GM23248 (cell line): ENCODE measurements at regions not wholly inside any gene's neighbourhood (a gene's known extent, or its start where the extent isn't known, plus 50 kb on each side); places are given as distances from the start of the nearest gene placed in this dataset.
"Not testable (repeated sequence)": the region's sequence is repeated elsewhere in the genome, so short reads cannot be mapped to it uniquely, and the experiment has no call there.

ENCODE experiments used
- DNase-seq: peaks from one replicate; pipeline ENCODE4 v3.0.0-alpha.2; 2015
- H2AFZ ChIP-seq: fragments of 200-600 bp; sonication (generic); 2 replicates; pipeline ENCODE4 v1.6.1; 2016; ENCODE audit warnings: antibody characterized with exemption
- H3F3A ChIP-seq: fragments of 200-600 bp; sonication (generic); 2 replicates; pipeline ENCODE4 v1.6.1; 2016; ENCODE audit warnings: mild to moderate bottlenecking, antibody characterized with exemption, mixed run types; ENCODE audit not compliant: insufficient read depth
- H3K27ac ChIP-seq: fragments of 200-600 bp; sonication (generic); 2 replicates; pipeline ENCODE4 v1.5.1; 2016; ENCODE audit warnings: mild to moderate bottlenecking
- H3K27me3 ChIP-seq: fragments of 200-600 bp; sonication (generic); replicated peaks from 2 replicates; pipeline ENCODE4 v1.6.1; 2016; ENCODE audit warnings: mild to moderate bottlenecking; ENCODE audit not compliant: insufficient read depth
- H3K36me3 ChIP-seq: fragments of 200-600 bp; sonication (generic); 2 replicates; pipeline ENCODE4 v1.6.1; 2016; ENCODE audit warnings: low read depth, mild to moderate bottlenecking
- H3K4me1 ChIP-seq: fragments of 200-600 bp; sonication (generic); 2 replicates; pipeline ENCODE4 v1.6.1; 2016; ENCODE audit warnings: mild to moderate bottlenecking; ENCODE audit not compliant: insufficient read depth
- H3K4me2 ChIP-seq: fragments of 200-600 bp; sonication (generic); one replicate; pipeline ENCODE4 v1.6.1; 2016; ENCODE audit warnings: mild to moderate bottlenecking; ENCODE audit not compliant: unreplicated experiment
- H3K4me3 ChIP-seq: fragments of 200-600 bp; sonication (generic); 2 replicates; pipeline ENCODE4 v1.5.1; 2016; ENCODE audit warnings: mild to moderate bottlenecking
- H3K79me2 ChIP-seq: fragments of 200-600 bp; sonication (generic); 2 replicates; pipeline ENCODE4 v1.6.1; 2016; ENCODE audit warnings: mild to moderate bottlenecking; ENCODE audit not compliant: insufficient read depth
- H3K9ac ChIP-seq: fragments of 200-600 bp; sonication (generic); 2 replicates; pipeline ENCODE4 v1.6.1; 2016; ENCODE audit warnings: mild to moderate bottlenecking
- H3K9me2 ChIP-seq: fragments of 200-600 bp; sonication (generic); 2 replicates; pipeline ENCODE4 v1.6.1; 2016; ENCODE audit warnings: mixed run types, mild to moderate bottlenecking, moderate library complexity; ENCODE audit not compliant: insufficient read depth
- H3K9me3 ChIP-seq: fragments of 200-600 bp; sonication (generic); one replicate; pipeline ENCODE4 v1.6.1; 2017; ENCODE audit warnings: low read depth
- H4K20me1 ChIP-seq: fragments of 200-600 bp; sonication (generic); 2 replicates; pipeline ENCODE4 v1.6.0; 2016; ENCODE audit not compliant: insufficient read depth
- EZH2 ChIP-seq: fragments of 200-600 bp; sonication (generic); IDR thresholded peaks from 2 replicates; pipeline ENCODE4 v1.6.1; 2018; ENCODE audit warnings: antibody characterized with exemption, mild to moderate bottlenecking; ENCODE audit not compliant: insufficient read depth, poor library complexity, severe bottlenecking
- EZH2phosphoT487 ChIP-seq: fragments of 200-600 bp; sonication (generic); IDR thresholded peaks from 2 replicates; pipeline ENCODE4 v1.6.1; 2018; ENCODE audit warnings: antibody characterized with exemption, moderate library complexity, mild to moderate bottlenecking, low read depth; ENCODE audit not compliant: insufficient read depth
- WGBS, 2 experiments: methylation state at CpG; one replicate each; pipeline ENCODE4 v1.1.6; 2015 to 2017; ENCODE audit warnings: low lambda C conversion rate in 2 of 2, low coverage in 1 of 2; ENCODE audit errors: missing lambda C conversion rate in 2 of 2; 5-methylcytosine and 5-hydroxymethylcytosine counted together
- in situ Hi-C: fragments of 300-500 bp; cut with MboI; formaldehyde crosslinking; loops from 2 replicates; pipeline ENCODE4 v1.15.0; 2020

DNA sequence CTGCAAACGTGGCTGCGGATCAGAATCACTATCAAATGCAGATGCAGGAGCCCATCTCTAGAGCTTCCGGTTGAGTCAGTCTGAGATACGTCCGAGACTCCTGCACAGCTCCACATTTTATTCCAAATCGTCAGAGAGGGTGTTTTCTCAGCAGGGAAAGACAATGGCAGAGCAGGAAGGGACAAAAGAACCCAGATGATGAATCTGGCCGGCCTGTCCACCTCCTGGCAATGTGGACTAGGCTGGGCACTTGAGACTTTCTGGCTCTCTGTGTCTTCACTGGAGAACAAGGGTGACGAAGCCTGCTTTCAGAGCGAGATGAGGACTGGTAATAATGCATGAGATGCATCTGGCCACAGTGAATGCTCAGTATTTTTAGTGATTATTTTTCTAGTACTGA lies 255.9 kb upstream of the MYT1L start:
- no peaks in the 10 kb centered on the region for H3F3A ChIP-seq
- no peaks in the 10 kb centered on the region for H3K36me3 ChIP-seq
- no peak overlapping the region for H2AFZ ChIP-seq
- no peaks in the 10 kb centered on the region for H3K4me1 ChIP-seq
- no peaks in the 10 kb centered on the region for H3K9me3 ChIP-seq
- H3K4me2 ChIP-seq, result no peak overlapping the region
- H3K27ac ChIP-seq, result no peak overlapping the region
- no peaks in the 10 kb centered on the region for H3K79me2 ChIP-seq
- no peaks in the 10 kb centered on the region for H3K9me2 ChIP-seq
- in situ Hi-C loops, result no loop called here
- no peaks in the 10 kb centered on the region for H4K20me1 ChIP-seq
- no peak for DNase-seq
- WGBS, 2 experiments, result 9 to 14% methylated on average over 9 of the region's 9 CpGs
- H3K27me3 ChIP-seq, result no peaks in the 10 kb centered on the region
- no peak overlapping the region for H3K4me3 ChIP-seq
- no peak overlapping the region for H3K9ac ChIP-seq
- TF ChIP-seq EZH2phosphoT487, result no peak
- no peak for TF ChIP-seq EZH2

DNA sequence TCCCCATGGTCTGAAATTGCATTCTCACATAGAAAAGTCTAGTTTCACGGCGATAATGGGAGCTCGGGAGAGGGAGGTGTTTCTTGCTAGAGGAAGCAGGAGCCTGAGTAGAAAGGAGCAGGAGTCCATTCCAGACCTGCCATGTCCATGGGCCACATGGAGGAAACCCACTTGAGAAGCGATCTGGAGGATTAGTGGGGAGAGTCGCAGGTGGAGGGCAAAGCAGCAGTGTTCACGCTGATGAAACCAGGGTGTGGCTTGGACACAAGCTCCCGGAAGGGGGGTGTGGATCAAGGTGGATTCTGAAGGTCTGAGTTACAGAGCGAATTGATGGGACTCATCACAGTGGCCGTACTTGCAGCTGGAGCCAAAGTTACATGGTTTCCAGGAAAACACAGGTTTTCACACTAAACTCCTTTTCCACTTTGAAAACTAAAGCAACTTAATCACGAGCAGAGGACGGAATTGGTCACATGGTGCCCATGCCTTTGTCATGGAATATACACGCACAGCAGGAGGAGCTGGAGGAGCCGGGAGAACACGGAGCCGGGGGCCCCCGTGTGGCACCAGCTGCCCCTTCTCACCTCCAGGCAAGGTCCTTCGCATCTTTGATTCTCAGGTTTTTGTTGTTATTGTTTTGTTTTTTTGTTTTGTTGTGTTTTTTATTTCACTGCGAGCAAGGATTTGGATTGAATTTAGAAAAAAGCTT lies 255.1 kb upstream of the MYT1L start:
- no peak for DNase-seq
- no peak overlapping the region for H3K4me2 ChIP-seq
- no peaks in the 10 kb centered on the region for H3K9me3 ChIP-seq
- H3K27ac ChIP-seq, result no peak overlapping the region
- 44 to 49% methylated on average over 18 of the region's 18 CpGs for WGBS, 2 experiments
- no peaks in the 10 kb centered on the region for H3F3A ChIP-seq
- H2AFZ ChIP-seq, result no peak overlapping the region
- no peaks in the 10 kb centered on the region for H3K79me2 ChIP-seq
- H3K4me3 ChIP-seq, result no peak overlapping the region
- no peaks in the 10 kb centered on the region for H3K4me1 ChIP-seq
- in situ Hi-C loops, result no loop called here
- TF ChIP-seq EZH2phosphoT487, result no peak
- no peak for TF ChIP-seq EZH2
- H3K9me2 ChIP-seq, result no peaks in the 10 kb centered on the region
- no peaks in the 10 kb centered on the region for H4K20me1 ChIP-seq
- no peaks in the 10 kb centered on the region for H3K36me3 ChIP-seq
- no peak overlapping the region for H3K9ac ChIP-seq
- H3K27me3 ChIP-seq, result no peaks in the 10 kb centered on the region

DNA sequence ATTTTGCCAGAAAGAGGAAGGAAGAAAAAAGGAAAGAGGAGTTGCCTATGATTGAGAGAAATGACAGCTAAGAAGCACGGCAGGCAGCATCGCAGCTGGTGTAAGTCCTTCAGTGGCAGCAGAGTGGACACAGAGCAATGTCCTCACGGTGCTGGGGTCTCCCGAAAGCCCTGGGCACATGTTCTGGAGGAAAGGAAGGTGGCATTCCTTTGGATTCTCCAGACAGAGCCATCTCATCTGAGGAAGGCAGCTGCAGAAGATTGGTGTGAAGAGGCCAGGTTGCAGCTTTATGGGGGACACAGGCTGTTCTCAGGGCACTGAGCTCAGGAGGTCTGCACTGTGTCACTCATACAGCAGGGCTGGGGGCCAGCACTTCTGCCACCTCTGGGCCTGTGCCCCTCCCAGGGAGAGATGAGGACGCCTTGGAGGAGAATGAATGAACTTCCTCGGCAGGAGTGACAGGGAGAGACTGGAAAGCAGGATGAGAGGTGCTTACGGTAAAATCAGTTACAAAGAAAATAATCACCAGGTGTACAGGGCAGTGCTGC lies 252.0 kb upstream of the MYT1L start:
- no peak for TF ChIP-seq EZH2phosphoT487
- no peak for TF ChIP-seq EZH2
- 16 to 19% methylated on average over 7 of the region's 7 CpGs for WGBS, 2 experiments
- no peaks in the 10 kb centered on the region for H3K9me2 ChIP-seq
- H3K9ac ChIP-seq, result no peak overlapping the region
- H3K79me2 ChIP-seq, result no peaks in the 10 kb centered on the region
- no peak overlapping the region for H3K4me3 ChIP-seq
- H3F3A ChIP-seq, result no peaks in the 10 kb centered on the region
- in situ Hi-C loops, result no loop called here
- H3K27me3 ChIP-seq, result no peaks in the 10 kb centered on the region
- no peak for DNase-seq
- no peak overlapping the region for H2AFZ ChIP-seq
- no peaks in the 10 kb centered on the region for H3K36me3 ChIP-seq
- H3K27ac ChIP-seq, result no peak overlapping the region
- H3K4me1 ChIP-seq, result no peaks in the 10 kb centered on the region
- H4K20me1 ChIP-seq, result no peaks in the 10 kb centered on the region
- H3K9me3 ChIP-seq, result no peaks in the 10 kb centered on the region
- no peak overlapping the region for H3K4me2 ChIP-seq

DNA sequence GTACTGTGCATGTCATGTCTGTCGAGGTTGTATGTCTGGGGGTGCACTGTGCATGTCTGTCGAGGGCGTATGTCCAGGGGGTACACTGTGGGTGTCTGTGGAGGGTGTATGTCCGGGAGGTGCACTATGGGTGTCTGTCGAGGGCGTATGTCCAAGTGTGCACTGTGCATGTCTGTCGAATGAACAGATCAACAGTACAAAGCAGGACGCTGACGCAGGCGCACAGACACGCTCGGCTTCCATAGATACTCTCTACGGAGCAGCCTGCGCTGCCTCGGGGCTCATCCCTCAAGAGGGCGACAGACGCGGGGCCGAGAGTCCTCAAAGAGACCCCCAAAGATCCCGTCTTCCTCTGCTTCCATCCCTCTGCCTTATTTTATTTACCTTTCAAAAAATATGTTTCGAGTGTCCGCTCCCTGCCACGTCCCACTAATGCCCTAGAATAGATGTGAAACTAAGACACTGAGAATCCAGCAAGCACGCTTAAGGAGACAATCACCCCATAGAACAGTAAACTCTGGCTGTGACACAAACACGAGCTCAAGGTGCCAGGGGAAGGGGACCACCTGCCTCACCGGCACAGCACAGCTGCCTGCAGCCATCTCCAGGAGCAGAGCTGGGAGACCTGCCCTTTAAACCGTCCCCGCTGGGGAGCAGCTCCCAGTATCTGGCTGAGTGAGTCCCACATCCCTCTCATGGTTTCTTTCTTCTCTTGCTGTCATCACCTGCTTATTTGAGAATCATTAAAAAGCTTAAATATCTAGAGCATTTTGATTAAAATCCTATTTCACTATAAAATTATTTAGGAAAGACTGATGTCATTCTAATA lies 250.5 kb upstream of the MYT1L start:
- Histone ChIP-seq H2AFZ (no peak overlapping the region), H3K27me3 (no peaks in the 10 kb centered on the region), H3K4me1 (no peaks in the 10 kb centered on the region), H3K79me2 (no peaks in the 10 kb centered on the region), H3K9me3 (no peaks in the 10 kb centered on the region), H3K9ac (no peak overlapping the region), H3K27ac (no peak overlapping the region), H3F3A (no peaks in the 10 kb centered on the region), H3K4me3 (no peak overlapping the region), H3K36me3 (no peaks in the 10 kb centered on the region), H4K20me1 (no peaks in the 10 kb centered on the region), H3K9me2 (no peaks in the 10 kb centered on the region), H3K4me2 (no peak overlapping the region)
- 53 to 57% methylated on average over 26 to 28 of the region's 28 CpGs for WGBS, 2 experiments
- DNase-seq, result no peak
- in situ Hi-C loops, result no loop called here
- TF ChIP-seq EZH2 (no peak), EZH2phosphoT487 (no peak)

DNA sequence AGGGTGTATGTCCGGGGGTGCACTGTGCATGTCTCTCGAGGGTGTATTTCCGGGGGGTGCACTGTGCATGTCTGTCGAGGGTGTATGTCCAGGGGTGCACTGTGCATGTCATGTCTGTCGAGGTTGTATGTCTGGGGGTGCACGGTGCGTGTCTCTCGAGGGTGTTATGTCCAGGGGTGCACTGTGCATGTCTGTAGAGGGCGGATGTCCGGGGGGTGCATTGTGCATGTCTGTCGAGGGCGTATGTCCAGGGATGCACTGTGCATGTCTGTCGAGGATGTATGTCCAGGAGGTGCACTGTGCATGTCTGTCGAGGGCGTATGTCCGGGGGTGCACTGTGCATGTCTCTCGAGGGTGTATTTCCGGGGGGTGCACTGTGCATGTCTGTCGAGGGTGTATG lies 249.8 kb upstream of the MYT1L start:
- DNase-seq, H3F3A ChIP-seq, in situ Hi-C loops, H3K27me3 ChIP-seq, H2AFZ ChIP-seq, H3K4me1 ChIP-seq, H3K79me2 ChIP-seq, H3K9ac ChIP-seq, H3K9me2 ChIP-seq, H3K9me3 ChIP-seq, H4K20me1 ChIP-seq, H3K36me3 ChIP-seq, H3K4me2 ChIP-seq, H3K4me3 ChIP-seq, H3K27ac ChIP-seq: not testable (repeated sequence)
- WGBS, 2 experiments, result 48 to 58% methylated on average over 14 to 19 of the region's 19 CpGs
